Cardiac muscle cell (in vitro differentiated cells and primary cell): ENCODE measurements at regions not wholly inside any gene's neighbourhood (a gene's known extent, or its start where the extent isn't known, plus 50 kb on each side); places are given as distances from the start of the nearest gene placed in this dataset.

ENCODE experiments used
- DNase-seq, 2 donors: peaks; one replicate each; pipeline versions ENCODE4 v3.0.0 to v3.0.0-alpha.2; 2010 to 2017; ENCODE audit warnings: low read depth in 1 of 2, low spot score in 1 of 2
- H3K27ac ChIP-seq: fragments of 200-600 bp; sonication (generic); 2 replicates; pipeline ENCODE4 v1.5.1; 2016
- H3K27me3 ChIP-seq: fragments of 200-600 bp; sonication (generic); 2 replicates; pipeline ENCODE4 v1.6.0; 2016; ENCODE audit warnings: control low read depth
- H3K36me3 ChIP-seq: fragments of 200-600 bp; sonication (generic); 2 replicates; pipeline ENCODE4 v1.5.1; 2016; ENCODE audit warnings: control low read depth
- H3K4me1 ChIP-seq: fragments of 200-600 bp; sonication (generic); 2 replicates; pipeline ENCODE4 v1.8.1; 2017; ENCODE audit warnings: low read depth, mild to moderate bottlenecking, mixed run types
- H3K4me3 ChIP-seq: fragments of 200-600 bp; sonication (generic); 2 replicates; pipeline ENCODE4 v1.5.1; 2016; ENCODE audit warnings: mild to moderate bottlenecking
- H3K9me3 ChIP-seq: fragments of 200-600 bp; sonication (generic); 2 replicates; pipeline ENCODE4 v1.5.1; 2017; ENCODE audit warnings: low read depth, mild to moderate bottlenecking, control low read depth
- TF ChIP-seq, protein P1 (sequence below): IDR thresholded peaks from 2 replicates; pipeline ENCODE4 v1.5.1; 2012; ENCODE audit warnings: low read depth, mild to moderate bottlenecking, low read length

DNA sequence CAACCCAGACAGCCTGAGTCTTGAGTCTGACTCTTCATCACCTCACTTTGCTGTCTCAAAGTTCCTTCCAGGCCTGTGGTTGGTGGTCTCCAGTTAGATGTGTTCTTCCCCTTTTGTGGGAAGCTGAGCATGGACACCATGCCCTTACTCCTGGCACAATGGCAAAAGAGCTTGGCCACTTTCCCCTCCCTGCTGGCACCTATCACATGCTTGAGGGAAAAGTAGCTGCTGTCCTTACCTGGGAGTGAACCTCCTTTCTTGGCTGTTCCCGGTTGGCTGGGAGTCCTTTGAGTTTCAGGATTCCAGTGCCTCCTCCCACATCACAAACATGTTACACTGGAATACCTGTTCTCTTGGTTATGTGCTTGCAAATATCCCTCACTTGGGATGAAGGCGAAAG lies 97.8 kb downstream of the GATA6 start:
- DNase-seq = no peak
- Histone ChIP-seq H3K9me3 (no peaks in the 10 kb centered on the region), H3K27ac (peak overlapping the region; percentile 10), H3K27me3 (no peaks in the 10 kb centered on the region), H3K36me3 (no peaks in the 10 kb centered on the region), H3K4me3 (no peak overlapping the region), H3K4me1 (peaks cover 9% of the 10 kb centered on the region)
- TF ChIP-seq, protein P1, sequence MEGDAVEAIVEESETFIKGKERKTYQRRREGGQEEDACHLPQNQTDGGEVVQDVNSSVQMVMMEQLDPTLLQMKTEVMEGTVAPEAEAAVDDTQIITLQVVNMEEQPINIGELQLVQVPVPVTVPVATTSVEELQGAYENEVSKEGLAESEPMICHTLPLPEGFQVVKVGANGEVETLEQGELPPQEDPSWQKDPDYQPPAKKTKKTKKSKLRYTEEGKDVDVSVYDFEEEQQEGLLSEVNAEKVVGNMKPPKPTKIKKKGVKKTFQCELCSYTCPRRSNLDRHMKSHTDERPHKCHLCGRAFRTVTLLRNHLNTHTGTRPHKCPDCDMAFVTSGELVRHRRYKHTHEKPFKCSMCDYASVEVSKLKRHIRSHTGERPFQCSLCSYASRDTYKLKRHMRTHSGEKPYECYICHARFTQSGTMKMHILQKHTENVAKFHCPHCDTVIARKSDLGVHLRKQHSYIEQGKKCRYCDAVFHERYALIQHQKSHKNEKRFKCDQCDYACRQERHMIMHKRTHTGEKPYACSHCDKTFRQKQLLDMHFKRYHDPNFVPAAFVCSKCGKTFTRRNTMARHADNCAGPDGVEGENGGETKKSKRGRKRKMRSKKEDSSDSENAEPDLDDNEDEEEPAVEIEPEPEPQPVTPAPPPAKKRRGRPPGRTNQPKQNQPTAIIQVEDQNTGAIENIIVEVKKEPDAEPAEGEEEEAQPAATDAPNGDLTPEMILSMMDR = no peak

- DNase-seq = no peak
- TF ChIP-seq, protein P1 = no peak
- no peaks in the 10 kb centered on the region for H3K27me3 ChIP-seq
- no peaks in the 10 kb centered on the region for H3K36me3 ChIP-seq
- H3K27ac ChIP-seq = no peak overlapping the region
- H3K4me1 ChIP-seq = peaks cover 9% of the 10 kb centered on the region
- no peaks in the 10 kb centered on the region for H3K9me3 ChIP-seq
- no peak overlapping the region for H3K4me3 ChIP-seq
Measured at GRCh38 chr18:22265838-22266237, 96.4 kb downstream of the GATA6 start.

- TF ChIP-seq, protein P1 = no peak
- no peak for DNase-seq
- no peaks in the 10 kb centered on the region for H3K4me1 ChIP-seq
Measured at GRCh38 chr18:22260208-22260820, 90.9 kb downstream of the GATA6 start.

DNA sequence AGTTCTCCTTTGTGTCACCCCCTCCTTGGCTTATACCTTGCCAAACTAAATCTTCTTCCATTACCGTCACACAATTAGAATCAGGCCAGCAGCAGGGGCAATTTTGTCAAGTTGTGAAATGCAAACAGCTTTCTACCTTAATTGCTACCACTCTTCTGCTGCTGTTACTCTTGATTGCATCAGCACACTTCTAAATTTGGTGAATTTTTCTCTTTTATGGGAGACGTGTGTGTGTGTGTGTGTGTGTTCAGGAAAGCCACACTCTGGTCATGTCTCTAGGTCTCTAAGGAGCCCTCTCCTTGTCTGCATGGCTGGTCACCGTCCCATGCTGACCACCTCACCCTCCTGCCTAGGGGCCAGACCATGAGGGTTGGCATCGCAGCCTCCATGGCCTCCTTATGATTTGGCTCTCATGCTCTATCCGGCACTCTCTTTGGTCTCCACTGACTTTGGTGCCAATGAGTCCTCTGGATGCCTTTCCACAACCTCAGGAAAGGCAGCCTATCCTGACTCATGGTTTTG lies 87.7 kb downstream of the GATA6 start:
- Histone ChIP-seq H3K4me1 (no peaks in the 10 kb centered on the region), H3K4me3 (no peak overlapping the region)
- peak in 1 of 2 donors; percentile 11 for DNase-seq

More at GRCh38 chr18:22260208-22260820, 90.9 kb downstream of the GATA6 start:
- Histone ChIP-seq H3K4me3 (no peak overlapping the region), H3K27ac (no peak overlapping the region), H3K27me3 (no peaks in the 10 kb centered on the region), H3K9me3 (no peaks in the 10 kb centered on the region), H3K36me3 (no peaks in the 10 kb centered on the region)

GRCh38 chr18:22254088-22254487 lies 84.7 kb downstream of the GATA6 start:
- Histone ChIP-seq H3K27me3 (no peaks in the 10 kb centered on the region), H3K36me3 (no peaks in the 10 kb centered on the region), H3K27ac (no peak overlapping the region), H3K9me3 (no peaks in the 10 kb centered on the region), H3K4me1 (no peaks in the 10 kb centered on the region), H3K4me3 (no peak overlapping the region)
- DNase-seq = no peak
- TF ChIP-seq, protein P1 = no peak

More for the DNA sequence above, 87.7 kb downstream of the GATA6 start:
- Histone ChIP-seq H3K9me3 (no peaks in the 10 kb centered on the region), H3K27me3 (no peaks in the 10 kb centered on the region), H3K36me3 (no peaks in the 10 kb centered on the region), H3K27ac (no peak overlapping the region)
- TF ChIP-seq, protein P1 = no peak
